Endothelial cell of umbilical vein (primary cell): ENCODE measurements at regions not wholly inside any gene's neighbourhood (a gene's known extent, or its start where the extent isn't known, plus 50 kb on each side); places are given as distances from the start of the nearest gene placed in this dataset.

Experiments
- BruUV-seq: library from RNA; stranded (reverse); fragments of 400-500 nt; replicated peaks from 2 replicates; lab custom pipeline; 2021; lab: Mats Ljungman, UMichigan
- CTCF ChIA-PET: fragments of 300-600, 350-600 bp; sonication (Branson Sonifier 250); formaldehyde crosslinking; loops from one replicate; lab custom pipeline; 2021; ENCODE audit warnings: antibody characterized with exemption, inconsistent platforms; lab: Charles Lee
- POLR2A ChIA-PET: fragments of 300-600, 350-600 bp; sonication (Branson Sonifier 250); formaldehyde crosslinking; loops from one replicate; lab custom pipeline; 2021; ENCODE audit warnings: antibody characterized with exemption, inconsistent platforms; lab: Charles Lee
- DNase-seq: peaks from one replicate; pipeline ENCODE4 v3.0.0-alpha.2; 2011; ENCODE audit warnings: low read depth, low spot score
- FAIRE-seq: peaks from 2 replicates; lab custom pipeline; 2011; peaks lifted over from hg19 to GRCh38; lab: Jason Lieb, UNC
- H2AFZ ChIP-seq: 2 replicates; pipeline ENCODE4 v1.6.0; 2012; ENCODE audit warnings: low read depth, low read length, control low read depth, inconsistent platforms
- H3K27ac ChIP-seq: 2 replicates; pipeline ENCODE4 v1.5.1; 2011; ENCODE audit warnings: low read depth, mild to moderate bottlenecking, control low read depth, low read length, moderate library complexity; ENCODE audit not compliant: insufficient read depth
- H3K27me3 ChIP-seq, 2 experiments: 2 replicates each; pipeline versions ENCODE4 v1.6.0 to v1.6.1; 2011; ENCODE audit warnings: low read length in 2 of 2, mixed read lengths in 1 of 2; ENCODE audit not compliant: control insufficient read depth in 2 of 2, insufficient read depth in 2 of 2
- H3K36me3 ChIP-seq, 2 experiments: 2 replicates in 1 of 2; 3 replicates in 1 of 2; pipeline ENCODE4 v1.5.1; 2011; ENCODE audit warnings: low read length in 2 of 2, mild to moderate bottlenecking in 1 of 2, moderate library complexity in 1 of 2; ENCODE audit not compliant: control insufficient read depth in 2 of 2, insufficient read depth in 2 of 2; ENCODE audit errors: extremely low read depth in 1 of 2
- H3K4me1 ChIP-seq: 3 replicates; pipeline ENCODE4 v1.5.1; 2011; ENCODE audit warnings: mild to moderate bottlenecking, low read length; ENCODE audit not compliant: control insufficient read depth, insufficient read depth; ENCODE audit errors: extremely low read depth
- H3K4me2 ChIP-seq: 2 replicates; pipeline ENCODE4 v1.6.1; 2011; ENCODE audit warnings: low read length, control low read depth, mixed read lengths; ENCODE audit not compliant: insufficient read depth
- H3K4me3 ChIP-seq, 3 experiments: fragments of 200-600 bp in 1 of 3; sonication (generic), shearing (Covaris generic) in 1 of 3; replicated peaks in 1 of 3; 2 replicates each; pipeline ENCODE4 v1.5.1; 2011 to 2016; ENCODE audit warnings: control low read depth in 3 of 3, low read length in 3 of 3, mild to moderate bottlenecking in 2 of 3, inconsistent platforms in 1 of 3, low read depth in 1 of 3, moderate library complexity in 1 of 3; ENCODE audit not compliant: insufficient read depth in 1 of 3
- H3K79me2 ChIP-seq: 2 replicates; pipeline ENCODE4 v1.6.0; 2012; ENCODE audit warnings: low read length, inconsistent platforms; ENCODE audit not compliant: control insufficient read depth, insufficient read depth
- H3K9ac ChIP-seq: replicated peaks from 2 replicates; pipeline ENCODE3; 2011; ENCODE audit warnings: low read length, control low read depth; ENCODE audit not compliant: insufficient read depth; ENCODE audit errors: extremely low read depth
- H3K9me1 ChIP-seq: replicated peaks from 3 replicates; pipeline ENCODE4 v1.6.0; 2011; ENCODE audit warnings: mild to moderate bottlenecking, low read length; ENCODE audit not compliant: control insufficient read depth, insufficient read depth; ENCODE audit errors: extremely low read depth
- H3K9me3 ChIP-seq: replicated peaks from 2 replicates; pipeline ENCODE4 v1.5.1; 2012; ENCODE audit warnings: low read length, inconsistent platforms; ENCODE audit not compliant: control insufficient read depth, insufficient read depth
- H4K20me1 ChIP-seq: replicated peaks from 2 replicates; pipeline ENCODE3; 2011; ENCODE audit warnings: mild to moderate bottlenecking, low read length; ENCODE audit not compliant: control insufficient read depth, insufficient read depth; ENCODE audit errors: extremely low read depth
- EZH2 ChIP-seq: IDR thresholded peaks from 2 replicates; pipeline ENCODE4 v1.6.1; 2012; ENCODE audit warnings: borderline replicate concordance, low read depth, mild to moderate bottlenecking, moderate library complexity, low read length, inconsistent platforms; ENCODE audit not compliant: severe bottlenecking
- FOS ChIP-seq: IDR thresholded peaks from 2 replicates; pipeline ENCODE4 v1.6.1; 2011; ENCODE audit warnings: mild to moderate bottlenecking, low read length, moderate library complexity, borderline replicate concordance; ENCODE audit not compliant: insufficient read depth
- GATA2 ChIP-seq: IDR thresholded peaks from 2 replicates; pipeline ENCODE4 v1.7.0; 2011; ENCODE audit warnings: low read depth, mild to moderate bottlenecking, moderate library complexity, mixed read lengths, low read length; ENCODE audit not compliant: insufficient read length, insufficient read depth
- JUN ChIP-seq: IDR thresholded peaks from 2 replicates; pipeline ENCODE4 v1.6.1; 2011; ENCODE audit warnings: borderline replicate concordance, low read depth; ENCODE audit not compliant: insufficient read length, insufficient read depth
- MAX ChIP-seq: IDR thresholded peaks from 2 replicates; pipeline ENCODE4 v1.6.1; 2011; ENCODE audit not compliant: insufficient read depth, insufficient read length
- MYC ChIP-seq: IDR thresholded peaks from one replicate; pipeline ENCODE4 v1.6.1; 2011; ENCODE audit warnings: mild to moderate bottlenecking, low read depth, low read length
- POLR2A ChIP-seq: IDR thresholded peaks from 2 replicates; pipeline ENCODE4 v1.6.1; 2012; ENCODE audit warnings: low read depth, mild to moderate bottlenecking, control low read depth, low read length
- POLR2AphosphoS5 ChIP-seq: IDR thresholded peaks from 2 replicates; pipeline ENCODE4 v1.6.1; 2012; ENCODE audit warnings: low read depth, mild to moderate bottlenecking, control low read depth, low read length, moderate library complexity; ENCODE audit not compliant: insufficient read depth
- dilution Hi-C: fragments of 300-500 bp; cut with MboI; formaldehyde crosslinking; loops from one replicate; pipeline ENCODE4 v1.15.0; 2019; ENCODE audit warnings: low sequenced_read_pairs; ENCODE audit not compliant: extremely low pct_ligation_motif_present
- intact Hi-C: fragments of 100-400 bp; cut with micrococcal nuclease; formaldehyde crosslinking; loops from one replicate; pipeline ENCODE4 v1.10.0; 2022
- TF ChIP-seq, protein P1 (sequence below), 2 donors: IDR thresholded peaks; 1 replicate in 1 of 2; 2 replicates in 1 of 2; pipeline ENCODE4 v1.5.1; 2011; ENCODE audit warnings: low read length in 2 of 2, mild to moderate bottlenecking in 2 of 2, moderate library complexity in 2 of 2, control low read depth in 1 of 2, inconsistent platforms in 1 of 2, low read depth in 1 of 2; ENCODE audit not compliant: insufficient read depth in 1 of 2; ENCODE audit errors: extremely low read depth in 1 of 2

DNA sequence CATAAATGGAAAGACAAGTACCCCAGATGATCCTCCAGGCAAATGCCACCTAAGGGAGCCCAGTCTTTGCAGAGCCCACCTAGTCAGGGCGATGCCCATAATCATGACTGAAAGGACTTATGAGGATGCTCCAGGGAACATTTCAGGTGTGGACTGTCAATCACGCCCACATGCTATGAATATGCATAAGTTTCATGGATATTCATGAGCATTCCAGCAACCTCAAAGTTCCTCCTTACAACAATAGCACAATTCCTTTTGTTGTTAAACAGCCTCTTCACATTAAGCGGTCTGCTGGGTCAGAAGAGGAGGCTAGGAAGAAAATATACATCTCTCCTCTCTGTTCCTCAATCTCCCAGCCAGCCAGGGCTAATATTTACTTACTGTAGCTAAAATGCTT, 161.6 kb downstream of the C5orf15 start:
- FAIRE-seq (no peak), DNase-seq (no peak)
- Histone ChIP-seq H3K9ac (no peak overlapping the region), H4K20me1 (no peaks in the 10 kb centered on the region), H3K36me3 (no peaks in the 10 kb centered on the region), H3K4me3 (no peak overlapping the region), H3K27me3 (peaks cover 2 to 10% of the 10 kb centered on the region in 2 experiments), H2AFZ (no peak overlapping the region), H3K27ac (no peak overlapping the region), H3K4me1 (no peaks in the 10 kb centered on the region), H3K9me3 (no peaks in the 10 kb centered on the region), H3K9me1 (no peaks in the 10 kb centered on the region), H3K79me2 (no peaks in the 10 kb centered on the region), H3K4me2 (no peak overlapping the region)
- ChIA-PET CTCF (no interaction called here), POLR2A (interaction anchor here (0.6 kb wide), 1 partner anchor 26 kb away, joined by 5 read pairs; no protein-coding TSS in a partner anchor)
- dilution Hi-C loops (no loop called here), intact Hi-C loops (no loop called here)
- BruUV-seq, result no TSS peak
- no peak for TF ChIP-seq JUN
- TF ChIP-seq MYC, result no peak
- no peak for TF ChIP-seq POLR2A
- TF ChIP-seq GATA2, result no peak
- no peak for TF ChIP-seq FOS
- TF ChIP-seq MAX, result no peak
- TF ChIP-seq, protein P1, sequence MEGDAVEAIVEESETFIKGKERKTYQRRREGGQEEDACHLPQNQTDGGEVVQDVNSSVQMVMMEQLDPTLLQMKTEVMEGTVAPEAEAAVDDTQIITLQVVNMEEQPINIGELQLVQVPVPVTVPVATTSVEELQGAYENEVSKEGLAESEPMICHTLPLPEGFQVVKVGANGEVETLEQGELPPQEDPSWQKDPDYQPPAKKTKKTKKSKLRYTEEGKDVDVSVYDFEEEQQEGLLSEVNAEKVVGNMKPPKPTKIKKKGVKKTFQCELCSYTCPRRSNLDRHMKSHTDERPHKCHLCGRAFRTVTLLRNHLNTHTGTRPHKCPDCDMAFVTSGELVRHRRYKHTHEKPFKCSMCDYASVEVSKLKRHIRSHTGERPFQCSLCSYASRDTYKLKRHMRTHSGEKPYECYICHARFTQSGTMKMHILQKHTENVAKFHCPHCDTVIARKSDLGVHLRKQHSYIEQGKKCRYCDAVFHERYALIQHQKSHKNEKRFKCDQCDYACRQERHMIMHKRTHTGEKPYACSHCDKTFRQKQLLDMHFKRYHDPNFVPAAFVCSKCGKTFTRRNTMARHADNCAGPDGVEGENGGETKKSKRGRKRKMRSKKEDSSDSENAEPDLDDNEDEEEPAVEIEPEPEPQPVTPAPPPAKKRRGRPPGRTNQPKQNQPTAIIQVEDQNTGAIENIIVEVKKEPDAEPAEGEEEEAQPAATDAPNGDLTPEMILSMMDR (IDR thresholded peaks at IDR 0.05; ENCODE audit: extremely low read depth in 1 of 2, insufficient read depth in 1 of 2, low read depth in 1 of 2, low read length in 2 of 2), result no peak
- TF ChIP-seq POLR2AphosphoS5, result no peak
- no peak for TF ChIP-seq EZH2
